Keratinocyte (primary cell): ENCODE measurements at regions not wholly inside any gene's neighbourhood (a gene's known extent, or its start where the extent isn't known, plus 50 kb on each side); places are given as distances from the start of the nearest gene placed in this dataset.

Source experiments
- DNase-seq: peaks from one replicate; pipeline ENCODE4 v3.0.0-alpha.2; 2011; ENCODE audit warnings: low read depth, missing footprints, low spot score
- FAIRE-seq: peaks from 2 replicates; lab custom pipeline; 2011; peaks lifted over from hg19 to GRCh38; lab: Jason Lieb, UNC
- H2AFZ ChIP-seq: 2 replicates; pipeline ENCODE4 v1.6.0; 2012; ENCODE audit warnings: low read length, control low read depth, inconsistent platforms; ENCODE audit not compliant: control insufficient read depth
- H3K27ac ChIP-seq: 2 replicates; pipeline ENCODE4 v1.5.1; 2011; ENCODE audit warnings: low read length; ENCODE audit not compliant: control insufficient read depth, insufficient read depth
- H3K27me3 ChIP-seq: 3 replicates; pipeline ENCODE4 v1.6.0; 2011; ENCODE audit warnings: low read length; ENCODE audit not compliant: control insufficient read depth, insufficient read depth; ENCODE audit errors: extremely low read depth
- H3K36me3 ChIP-seq, 2 experiments: 2 replicates in 1 of 2; 3 replicates in 1 of 2; pipeline ENCODE4 v1.5.1; 2011; ENCODE audit warnings: low read length in 2 of 2, mild to moderate bottlenecking in 1 of 2; ENCODE audit not compliant: control insufficient read depth in 2 of 2, insufficient read depth in 2 of 2; ENCODE audit errors: extremely low read depth in 1 of 2
- H3K4me1 ChIP-seq: 3 replicates; pipeline ENCODE4 v1.5.1; 2011; ENCODE audit warnings: low read length; ENCODE audit not compliant: control insufficient read depth, insufficient read depth; ENCODE audit errors: extremely low read depth
- H3K4me2 ChIP-seq: 3 replicates; pipeline ENCODE4 v1.6.0; 2011; ENCODE audit warnings: low read depth, low read length; ENCODE audit not compliant: control insufficient read depth, insufficient read depth; ENCODE audit errors: extremely low read depth
- H3K4me3 ChIP-seq, 3 experiments: fragments of 200-600 bp in 1 of 3; sonication (generic) in 1 of 3; 2 replicates in 2 of 3; 3 replicates in 1 of 3; pipeline ENCODE4 v1.5.1; 2011 to 2016; ENCODE audit warnings: low read length in 3 of 3, mild to moderate bottlenecking in 3 of 3, control low read depth in 2 of 3, inconsistent platforms in 1 of 3, low read depth in 1 of 3, mixed read lengths in 1 of 3, mixed run types in 1 of 3, moderate library complexity in 1 of 3; ENCODE audit not compliant: control insufficient read depth in 2 of 3, insufficient read depth in 2 of 3; ENCODE audit errors: extremely low read depth in 1 of 3
- H3K79me2 ChIP-seq: 2 replicates; pipeline ENCODE4 v1.6.0; 2012; ENCODE audit warnings: low read length; ENCODE audit not compliant: control insufficient read depth, insufficient read depth
- H3K9ac ChIP-seq: 3 replicates; pipeline ENCODE4 v1.6.0; 2011; ENCODE audit warnings: low read length; ENCODE audit not compliant: control insufficient read depth, insufficient read depth; ENCODE audit errors: extremely low read depth
- H3K9me1 ChIP-seq: 3 replicates; pipeline ENCODE4 v1.6.0; 2011; ENCODE audit warnings: low read length; ENCODE audit not compliant: control insufficient read depth, insufficient read depth; ENCODE audit errors: extremely low read depth
- H3K9me3 ChIP-seq: 2 replicates; pipeline ENCODE4 v1.5.1; 2012; ENCODE audit warnings: low read depth, low read length; ENCODE audit not compliant: control insufficient read depth
- H4K20me1 ChIP-seq: 3 replicates; pipeline ENCODE4 v1.6.0; 2011; ENCODE audit warnings: low read length; ENCODE audit not compliant: control insufficient read depth, insufficient read depth; ENCODE audit errors: extremely low read depth
- EZH2 ChIP-seq: IDR thresholded peaks from one replicate; pipeline ENCODE4 v1.6.1; 2012; ENCODE audit warnings: inconsistent platforms, mild to moderate bottlenecking, low read length, moderate library complexity
- dilution Hi-C: fragments of 300-500 bp; cut with MboI; formaldehyde crosslinking; loops from one replicate; pipeline ENCODE4 v1.7.0; 2020; ENCODE audit warnings: low sequenced_read_pairs; ENCODE audit not compliant: extremely low pct_ligation_motif_present
- TF ChIP-seq, protein P1 (sequence below), 3 experiments: IDR thresholded peaks in 1 of 3; conservative IDR thresholded peaks in 1 of 3; optimal IDR thresholded peaks in 1 of 3; 2 replicates in 2 of 3; 3 replicates in 1 of 3; pipeline versions ENCODE3 to v1.5.1; 2011; ENCODE audit warnings: low read length in 3 of 3, mild to moderate bottlenecking in 3 of 3, moderate library complexity in 2 of 3, control low read depth in 1 of 3, inconsistent platforms in 1 of 3; ENCODE audit not compliant: insufficient read depth in 2 of 3; ENCODE audit errors: extremely low read depth in 1 of 3

- Histone ChIP-seq H3K9me3 (no peaks in the 10 kb centered on the region), H2AFZ (no peak overlapping the region), H3K36me3 (no peaks in the 10 kb centered on the region), H3K4me1 (no peaks in the 10 kb centered on the region), H3K27ac (no peak overlapping the region), H3K9me1 (no peaks in the 10 kb centered on the region), H3K79me2 (no peaks in the 10 kb centered on the region), H3K9ac (no peak overlapping the region), H3K27me3 (no peaks in the 10 kb centered on the region), H3K4me3 (no peak overlapping the region), H3K4me2 (no peak overlapping the region), H4K20me1 (no peaks in the 10 kb centered on the region)
- dilution Hi-C loops = no loop called here
- DNase-seq = no peak
- TF ChIP-seq, protein P1, sequence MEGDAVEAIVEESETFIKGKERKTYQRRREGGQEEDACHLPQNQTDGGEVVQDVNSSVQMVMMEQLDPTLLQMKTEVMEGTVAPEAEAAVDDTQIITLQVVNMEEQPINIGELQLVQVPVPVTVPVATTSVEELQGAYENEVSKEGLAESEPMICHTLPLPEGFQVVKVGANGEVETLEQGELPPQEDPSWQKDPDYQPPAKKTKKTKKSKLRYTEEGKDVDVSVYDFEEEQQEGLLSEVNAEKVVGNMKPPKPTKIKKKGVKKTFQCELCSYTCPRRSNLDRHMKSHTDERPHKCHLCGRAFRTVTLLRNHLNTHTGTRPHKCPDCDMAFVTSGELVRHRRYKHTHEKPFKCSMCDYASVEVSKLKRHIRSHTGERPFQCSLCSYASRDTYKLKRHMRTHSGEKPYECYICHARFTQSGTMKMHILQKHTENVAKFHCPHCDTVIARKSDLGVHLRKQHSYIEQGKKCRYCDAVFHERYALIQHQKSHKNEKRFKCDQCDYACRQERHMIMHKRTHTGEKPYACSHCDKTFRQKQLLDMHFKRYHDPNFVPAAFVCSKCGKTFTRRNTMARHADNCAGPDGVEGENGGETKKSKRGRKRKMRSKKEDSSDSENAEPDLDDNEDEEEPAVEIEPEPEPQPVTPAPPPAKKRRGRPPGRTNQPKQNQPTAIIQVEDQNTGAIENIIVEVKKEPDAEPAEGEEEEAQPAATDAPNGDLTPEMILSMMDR (optimal IDR thresholded peaks at IDR 0.05 in 1 of 3, IDR thresholded peaks at IDR 0.05 in 1 of 3, conservative IDR thresholded peaks at IDR 0.05 in 1 of 3; ENCODE audit: extremely low read depth in 1 of 3, insufficient read depth in 2 of 3, low read length in 3 of 3) = no peak
- TF ChIP-seq EZH2 = no peak
- FAIRE-seq = no peak
These were observed 858.8 kb upstream of the DDX18 start for GRCh38 chr2:116955646-116956045.

- no peak overlapping the region for H3K9ac ChIP-seq
- H3K27me3 ChIP-seq = no peaks in the 10 kb centered on the region
- FAIRE-seq (no peak), DNase-seq (no peak)
- H3K36me3 ChIP-seq = no peaks in the 10 kb centered on the region
- H3K79me2 ChIP-seq = no peaks in the 10 kb centered on the region
- H3K9me1 ChIP-seq = no peaks in the 10 kb centered on the region
- no peak overlapping the region for H3K4me3 ChIP-seq
- H3K4me2 ChIP-seq = no peak overlapping the region
- H3K4me1 ChIP-seq = no peaks in the 10 kb centered on the region
- TF ChIP-seq, protein P1 (optimal IDR thresholded peaks at IDR 0.05 in 1 of 3, IDR thresholded peaks at IDR 0.05 in 1 of 3, conservative IDR thresholded peaks at IDR 0.05 in 1 of 3; ENCODE audit: extremely low read depth in 1 of 3, insufficient read depth in 2 of 3, low read length in 3 of 3) = no peak
- no peak for TF ChIP-seq EZH2
- dilution Hi-C loops = no loop called here
- no peak overlapping the region for H2AFZ ChIP-seq
- no peaks in the 10 kb centered on the region for H3K9me3 ChIP-seq
- H4K20me1 ChIP-seq = no peaks in the 10 kb centered on the region
- no peak overlapping the region for H3K27ac ChIP-seq
These were observed 838.9 kb upstream of the DDX18 start for GRCh38 chr2:116975608-116976007.
